ENCODE measurements at regions not wholly inside any gene's neighbourhood (a gene's known extent, or its start where the extent isn't known, plus 50 kb on each side); places are given as distances from the start of the nearest gene placed in this dataset.

DNA sequence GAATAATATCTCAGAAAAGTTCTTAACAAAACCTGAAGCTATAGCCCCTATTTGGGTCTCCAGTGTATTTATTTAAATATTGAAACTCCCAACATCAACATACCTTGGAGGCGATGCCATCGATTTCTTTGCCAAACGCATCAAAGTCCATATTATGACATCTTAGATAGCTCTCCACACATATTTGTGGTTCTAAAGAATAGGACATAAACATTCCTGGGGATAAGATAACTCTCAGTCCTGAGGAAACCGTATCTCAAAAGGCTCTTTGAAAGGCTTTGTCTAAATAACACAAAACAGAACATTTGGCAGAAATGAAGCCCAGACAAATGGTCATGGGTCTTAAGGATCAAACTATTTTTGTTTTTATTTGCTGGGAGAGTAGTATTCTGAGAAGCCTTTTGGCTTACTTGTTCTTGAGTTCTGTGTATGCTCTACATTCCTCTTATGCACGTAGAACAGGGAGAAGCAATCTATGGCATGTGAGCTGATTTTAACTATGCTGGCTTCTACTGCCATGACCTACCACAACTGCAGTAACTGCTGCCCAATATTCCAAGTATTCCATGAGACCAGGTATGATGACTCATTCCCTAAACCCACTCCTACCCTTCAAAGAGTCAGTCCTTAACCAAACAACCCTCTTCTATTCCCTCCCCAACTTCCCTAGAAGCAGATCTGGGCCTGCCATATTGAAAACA is 279.0 kb upstream of the ZFHX3 start:
- DNase-seq, result no peak

DNA sequence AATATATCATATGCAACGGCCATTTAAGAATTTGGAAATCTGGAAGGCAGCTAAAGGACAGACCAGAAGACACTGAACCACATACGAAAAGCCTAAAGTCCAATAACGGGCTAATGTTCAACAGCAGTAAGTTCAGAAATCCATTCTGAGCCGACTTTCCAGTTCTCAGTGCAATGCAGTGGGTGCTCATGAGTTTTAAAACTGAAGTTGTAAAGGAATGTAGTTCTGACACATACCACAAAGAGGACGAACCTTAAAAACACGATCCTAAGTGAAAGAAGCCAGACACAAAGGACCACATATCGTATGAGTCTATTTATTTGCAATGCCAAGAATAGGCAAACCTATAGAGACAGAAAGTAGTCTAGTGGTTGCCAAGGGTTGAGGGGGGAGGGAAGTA is 278.3 kb upstream of the ZFHX3 start:
- no peak for DNase-seq

DNA sequence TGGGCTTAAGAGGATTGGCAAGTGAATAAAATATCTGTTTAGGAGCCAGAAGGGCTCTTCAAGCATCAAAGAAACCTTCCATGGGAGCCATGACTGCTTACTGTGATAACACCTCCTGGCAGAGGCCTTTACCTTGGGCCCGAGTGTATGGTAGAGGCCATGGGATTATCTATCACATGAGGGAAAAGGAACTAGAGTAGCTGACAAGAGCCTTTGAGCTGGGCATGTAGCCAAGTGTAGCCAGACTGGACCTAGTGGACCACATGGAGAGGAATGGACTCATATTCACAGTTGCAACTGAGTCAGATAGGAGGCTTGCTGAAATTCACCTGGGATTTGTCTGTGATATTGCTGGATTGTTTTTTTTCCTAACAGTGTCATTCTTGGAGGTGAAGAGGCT is 276.0 kb upstream of the ZFHX3 start:
- DNase-seq, result no peak

DNA sequence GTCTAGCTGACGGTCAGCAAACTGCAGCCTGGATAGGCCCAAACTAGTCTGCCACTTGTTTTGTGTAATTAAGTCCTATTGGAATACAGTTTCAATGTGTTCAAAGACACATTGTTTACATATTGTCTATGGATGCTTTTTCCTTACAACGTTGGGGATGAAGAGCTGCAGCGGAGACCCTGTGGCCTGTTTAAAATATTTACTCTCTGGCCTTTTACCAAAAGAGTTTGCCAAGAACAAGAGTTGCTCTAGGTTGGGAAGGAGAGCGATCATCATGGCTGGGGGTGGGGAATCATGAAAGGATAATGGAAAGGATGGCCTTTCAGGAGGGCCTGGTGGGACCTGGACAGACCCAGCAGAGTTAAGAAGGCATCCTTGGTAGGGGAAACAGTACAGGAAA is 274.9 kb upstream of the ZFHX3 start:
- DNase-seq, result no peak

DNA sequence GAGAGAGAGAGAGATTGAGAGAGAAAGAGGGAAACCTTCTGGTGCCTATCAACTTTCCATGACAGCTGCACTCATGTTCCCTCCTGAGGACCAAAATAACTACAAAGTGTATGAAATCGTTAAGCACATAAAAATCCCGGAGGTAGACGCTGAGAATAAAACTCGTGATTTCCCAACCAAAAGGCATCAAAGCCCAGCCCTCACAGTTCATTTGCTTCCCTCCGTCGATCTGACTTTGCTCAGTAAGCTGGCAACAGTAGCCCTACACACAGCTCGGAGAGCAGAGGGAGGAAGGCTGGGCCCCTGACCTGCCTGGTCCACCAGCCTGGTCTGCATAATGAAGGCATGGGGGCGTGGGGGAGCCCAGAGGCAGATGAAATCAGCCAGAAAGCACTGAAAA is 273.9 kb upstream of the ZFHX3 start:
- no peak for DNase-seq

DNA sequence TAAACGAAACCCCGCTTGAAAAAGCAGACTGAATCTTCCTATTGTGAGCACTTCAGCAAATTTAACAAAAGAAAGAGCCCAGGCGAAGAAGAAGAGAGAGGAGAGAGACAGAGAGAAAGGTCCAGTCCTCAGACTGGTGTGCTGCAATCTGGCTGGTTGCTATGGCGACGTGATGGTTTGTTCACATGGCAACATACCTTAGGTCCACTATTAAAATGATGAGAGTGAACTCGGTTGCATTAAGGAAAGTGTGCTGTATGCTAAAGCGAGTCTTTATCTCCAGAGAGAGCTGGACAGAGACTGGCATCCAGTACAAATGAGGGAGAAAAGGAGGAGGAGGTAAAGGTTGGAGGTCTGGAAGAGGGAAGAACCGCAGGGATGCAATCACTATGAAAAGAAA is 271.8 kb upstream of the ZFHX3 start:
- DNase-seq, result no peak

DNA sequence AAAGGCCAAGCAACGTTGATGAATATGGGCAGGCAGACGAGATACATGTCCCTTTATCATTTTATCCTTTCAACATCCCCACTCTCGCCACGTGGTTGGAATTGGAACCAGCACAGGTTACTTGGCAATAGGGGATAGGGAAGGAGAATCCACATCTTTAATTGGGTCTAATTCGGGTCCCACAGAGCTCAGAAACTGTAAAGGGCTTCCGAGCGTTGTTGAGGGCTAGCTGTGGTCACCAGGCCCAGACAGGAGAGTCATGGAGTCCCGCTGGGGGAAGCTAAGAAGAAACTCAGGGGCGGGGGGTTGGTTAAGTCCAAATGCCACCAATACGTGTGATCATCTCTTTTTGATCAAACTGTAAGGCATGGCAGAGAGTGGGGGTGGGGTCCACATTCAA is 271.3 kb upstream of the ZFHX3 start:
- no peak for DNase-seq

DNA sequence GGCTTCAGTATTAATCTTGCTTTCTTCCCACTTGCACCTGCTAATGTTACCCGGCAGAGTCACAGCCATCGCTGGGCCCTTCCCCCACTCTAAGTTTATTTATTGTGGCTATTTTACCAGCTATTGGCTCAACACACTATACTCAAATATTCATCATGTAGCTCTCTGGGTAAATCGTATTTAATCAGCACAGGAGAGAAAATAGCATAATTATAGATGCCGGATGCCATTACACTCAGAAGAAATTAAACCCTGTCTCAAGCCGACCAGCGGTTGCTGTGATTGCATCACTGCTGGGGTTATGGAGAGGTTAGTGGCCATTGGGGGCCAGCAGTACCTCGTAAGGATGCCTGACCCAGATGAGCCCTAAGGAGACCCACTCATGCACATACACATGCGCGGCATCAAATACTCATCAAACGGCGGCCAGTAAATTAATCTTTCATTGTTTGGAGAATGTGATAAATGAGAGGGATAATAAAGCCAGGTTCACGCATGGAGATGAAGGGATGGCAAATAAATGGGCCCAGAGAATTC is 269.5 kb upstream of the ZFHX3 start:
- DNase-seq, result no peak

DNA sequence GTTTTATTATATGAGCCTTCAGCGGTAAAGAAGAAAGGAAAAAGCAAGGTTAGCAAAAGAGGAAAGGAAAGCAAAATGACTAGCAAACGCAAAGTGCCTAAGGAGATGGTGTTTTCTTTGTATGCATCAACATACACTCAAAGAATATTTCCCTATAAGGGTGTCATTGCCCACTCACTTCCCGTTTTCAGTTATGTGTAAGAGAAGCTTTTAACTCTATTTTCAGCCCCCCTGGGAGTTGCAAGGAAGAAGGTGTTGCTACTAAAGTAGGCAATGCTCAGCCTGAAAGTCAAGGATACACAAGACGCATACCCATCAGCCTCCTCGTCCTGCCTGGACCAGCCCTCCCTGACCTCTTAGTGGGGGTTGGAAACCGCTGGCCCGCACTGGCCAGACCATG is 267.7 kb upstream of the ZFHX3 start:
- no peak for DNase-seq

DNA sequence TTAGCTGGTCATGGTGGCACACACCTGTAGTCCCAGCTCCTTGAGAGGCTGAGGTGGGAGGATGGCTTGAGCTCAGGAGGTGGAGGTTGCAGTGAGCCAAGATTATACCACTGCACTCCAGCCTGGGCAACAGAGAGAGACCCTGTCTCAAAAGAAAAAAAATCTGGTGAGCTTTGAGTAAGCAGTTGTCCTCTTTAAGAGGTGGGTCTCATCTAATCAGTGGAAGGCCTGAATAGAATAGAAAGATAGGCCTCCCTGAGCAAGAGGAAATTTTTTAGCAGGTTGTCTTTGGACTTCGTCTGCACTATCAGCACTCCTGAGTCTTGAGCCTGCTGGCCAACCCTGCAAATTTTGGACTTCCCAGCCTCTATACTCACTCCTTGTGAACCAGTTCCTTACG is 266.0 kb upstream of the ZFHX3 start:
- DNase-seq, result no peak

DNA sequence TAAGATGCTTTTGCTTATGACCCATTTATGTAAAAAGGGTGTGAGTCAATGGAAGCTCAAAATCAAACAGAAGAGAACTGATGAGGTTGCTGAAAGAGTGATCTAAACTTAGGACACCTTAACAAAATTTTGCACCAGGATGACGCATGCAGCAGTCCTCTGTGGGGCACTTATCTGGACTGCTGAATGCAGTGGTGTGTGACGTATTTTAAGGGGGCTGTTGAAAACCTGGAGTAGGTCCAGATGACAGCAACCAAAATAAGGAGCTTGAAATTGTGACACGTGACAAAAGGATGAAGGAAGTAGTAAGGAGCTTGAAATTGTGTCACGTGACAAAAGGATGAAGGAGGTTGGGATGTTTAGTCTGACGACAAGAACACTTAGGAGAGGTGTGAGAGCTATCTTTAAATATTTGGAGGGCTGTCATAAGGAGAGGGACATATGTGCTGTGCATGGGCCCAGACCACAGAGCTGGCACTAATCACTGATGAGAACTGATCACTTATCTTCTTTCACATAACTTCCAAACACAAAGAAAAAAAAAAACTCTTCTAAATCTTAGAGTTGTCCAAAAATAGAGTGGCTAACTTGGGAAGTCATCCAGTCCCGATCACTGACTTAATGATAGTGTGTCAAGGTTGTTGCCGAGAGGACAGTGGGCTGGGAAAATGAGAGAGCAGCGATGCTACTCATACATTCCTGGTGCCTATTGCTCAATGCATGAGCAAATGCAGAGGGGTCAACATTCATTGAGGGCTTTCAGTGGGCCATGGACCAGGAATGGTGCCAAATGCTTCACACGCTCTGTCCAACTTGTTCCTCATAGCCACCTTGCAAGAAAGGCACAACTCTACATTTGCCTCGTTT is 264.2 kb upstream of the ZFHX3 start:
- DNase-seq, result no peak

DNA sequence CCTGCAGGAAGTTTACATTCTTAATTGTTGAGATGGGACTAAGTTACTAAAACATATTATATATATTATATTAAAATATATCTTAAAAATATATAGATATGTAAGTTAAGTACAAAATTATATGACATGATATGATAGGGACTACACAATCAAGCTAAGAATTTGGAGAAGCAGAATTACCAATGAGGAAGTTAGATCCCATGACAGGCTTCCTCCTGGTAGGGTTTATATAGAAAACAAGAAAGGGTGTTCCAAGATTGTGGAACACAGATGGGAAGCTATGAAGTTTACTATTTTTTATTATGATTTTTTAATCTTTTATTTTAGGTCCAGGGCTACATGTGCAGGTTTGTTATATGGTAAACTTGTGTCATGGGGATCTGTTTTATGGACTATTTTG is 260.8 kb upstream of the ZFHX3 start:
- DNase-seq, result no peak

DNA sequence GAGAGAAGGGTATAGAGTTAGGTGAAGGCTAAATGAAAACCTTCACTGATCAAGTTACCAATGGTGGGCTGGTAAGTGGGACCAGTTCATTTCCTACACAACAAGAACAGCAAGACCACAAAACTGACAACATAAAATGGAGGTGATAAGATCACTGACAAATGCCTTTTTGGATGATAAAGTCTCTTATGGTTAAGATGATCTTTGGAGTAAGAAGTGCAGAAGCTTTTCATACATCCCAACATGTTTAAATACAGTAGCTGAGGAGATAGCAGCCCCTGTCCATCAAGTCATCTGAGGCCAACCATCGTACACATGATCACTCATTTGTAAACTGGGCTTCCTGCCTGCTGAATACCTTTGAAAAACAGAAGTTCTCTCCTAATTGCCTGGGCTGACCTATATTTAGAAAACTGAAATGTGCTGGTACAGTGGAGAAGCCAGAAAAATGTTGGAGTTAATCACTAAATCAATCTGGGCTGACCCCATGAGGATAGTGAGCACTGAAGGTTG is 259.0 kb upstream of the ZFHX3 start:
- DNase-seq, result no peak

DNA sequence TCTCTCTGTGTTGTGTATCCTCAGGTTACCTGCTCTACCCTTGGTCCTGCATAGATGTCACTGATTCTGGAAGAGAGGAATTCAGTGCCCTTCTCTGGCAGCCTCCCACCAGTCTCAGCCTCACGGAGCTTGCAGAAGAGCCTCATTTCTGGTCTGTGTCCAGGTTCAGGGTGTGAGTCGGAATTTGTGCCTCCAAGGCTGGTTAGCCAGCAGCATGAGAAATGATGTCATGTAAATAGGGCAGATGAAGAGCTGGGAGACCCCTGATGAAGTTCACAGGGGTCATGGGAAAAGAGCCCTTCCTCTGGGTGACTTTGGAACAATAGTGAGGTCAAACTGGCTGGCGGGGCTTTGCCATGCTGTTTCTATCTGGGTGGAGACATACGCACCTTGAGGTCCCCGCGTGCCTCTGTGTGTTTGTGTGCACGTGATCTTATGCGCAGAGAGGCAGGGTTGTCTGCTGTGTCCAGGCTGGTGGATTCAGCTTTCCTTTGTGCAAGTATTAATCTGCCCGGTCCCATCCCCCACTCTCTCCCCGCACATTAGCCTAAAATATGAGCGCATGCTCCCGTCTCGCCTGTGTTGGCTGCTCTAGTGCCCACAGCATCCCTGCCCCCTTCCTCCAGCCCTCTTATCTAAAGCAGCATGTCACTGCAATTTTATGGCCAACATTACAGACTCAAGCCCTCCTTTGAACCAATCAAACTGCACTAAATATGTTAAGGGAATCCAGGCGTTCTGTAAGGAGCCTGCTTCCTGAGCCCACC is 256.3 kb upstream of the ZFHX3 start:
- DNase-seq, result no peak

DNA sequence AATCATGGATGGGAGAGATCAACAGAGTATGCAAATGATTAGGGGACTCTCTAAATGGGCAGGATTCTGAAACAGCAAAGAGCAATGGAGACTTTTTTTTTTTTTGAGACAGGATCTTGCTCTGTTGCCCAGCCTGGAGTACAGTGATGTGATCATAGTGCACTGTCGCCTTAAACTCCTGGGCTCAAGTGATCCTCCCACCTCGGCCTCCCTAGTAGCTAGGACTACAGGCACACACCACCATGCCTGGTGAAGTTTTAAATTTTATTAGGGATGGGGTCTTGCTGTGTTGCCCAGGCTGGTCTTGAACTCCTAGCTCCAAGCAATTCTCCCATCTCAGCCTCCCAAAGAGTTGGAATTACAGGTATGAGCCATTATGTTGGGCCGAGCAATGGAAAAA is 255.0 kb upstream of the ZFHX3 start:
- DNase-seq, result no peak

DNA sequence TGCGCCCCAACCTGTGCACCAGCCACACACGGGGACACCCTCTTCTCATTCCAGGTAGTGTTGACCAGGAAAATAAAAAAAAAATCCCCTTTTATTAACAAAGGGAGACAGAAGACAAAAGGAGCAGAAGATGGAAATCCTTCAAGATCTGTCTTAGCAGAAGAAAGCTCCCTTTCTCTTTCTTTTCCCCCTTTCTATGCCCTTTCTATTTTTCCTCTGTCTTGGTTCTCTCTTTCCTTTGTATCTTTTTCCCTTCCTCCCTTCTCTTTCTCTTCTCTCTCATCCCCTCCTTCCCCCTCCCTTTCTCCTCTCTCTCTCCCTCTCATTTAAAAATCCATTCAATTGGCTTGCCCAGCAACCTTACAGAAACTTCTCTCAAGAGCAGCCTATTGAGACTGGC is 254.1 kb upstream of the ZFHX3 start:
- DNase-seq, result no peak

DNA sequence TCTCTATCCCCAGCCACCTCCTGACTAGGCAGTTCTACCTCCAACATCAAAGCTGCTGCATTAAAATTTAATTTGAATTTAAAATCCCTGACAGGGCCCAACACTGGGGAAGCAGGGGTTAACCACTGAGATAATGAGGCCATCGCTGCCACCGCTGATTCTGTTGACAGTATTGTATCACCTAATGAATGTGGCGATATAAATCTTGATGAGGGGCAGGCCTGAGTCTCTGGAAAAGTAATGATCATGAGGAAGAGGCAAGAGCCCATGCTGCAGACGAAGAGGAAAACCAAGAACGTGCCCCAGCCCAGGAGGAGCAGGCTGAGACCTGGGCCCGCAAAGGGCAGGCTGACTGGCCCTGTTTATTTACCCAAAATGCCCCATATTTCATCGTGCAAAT is 251.4 kb upstream of the ZFHX3 start:
- no peak for DNase-seq

DNA sequence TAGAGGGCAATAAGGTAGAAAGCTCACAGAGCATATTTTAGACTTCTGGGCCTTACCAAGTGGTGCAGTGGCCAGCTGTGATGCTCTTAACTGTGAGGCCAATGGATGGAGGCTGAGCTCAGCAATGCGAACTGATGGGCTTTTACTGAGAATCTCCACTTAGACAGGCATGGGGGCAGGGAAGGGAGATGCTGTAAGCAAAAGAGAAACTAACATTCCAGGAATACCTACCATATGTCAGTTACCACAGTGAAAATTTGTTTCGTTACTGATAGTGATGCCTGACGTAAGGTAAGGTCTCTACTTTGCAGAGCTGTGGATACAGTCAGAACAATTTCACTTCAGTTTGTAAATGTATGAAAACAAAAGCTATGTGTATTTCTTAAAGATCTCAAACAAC is 250.6 kb upstream of the ZFHX3 start:
- no peak for DNase-seq

DNA sequence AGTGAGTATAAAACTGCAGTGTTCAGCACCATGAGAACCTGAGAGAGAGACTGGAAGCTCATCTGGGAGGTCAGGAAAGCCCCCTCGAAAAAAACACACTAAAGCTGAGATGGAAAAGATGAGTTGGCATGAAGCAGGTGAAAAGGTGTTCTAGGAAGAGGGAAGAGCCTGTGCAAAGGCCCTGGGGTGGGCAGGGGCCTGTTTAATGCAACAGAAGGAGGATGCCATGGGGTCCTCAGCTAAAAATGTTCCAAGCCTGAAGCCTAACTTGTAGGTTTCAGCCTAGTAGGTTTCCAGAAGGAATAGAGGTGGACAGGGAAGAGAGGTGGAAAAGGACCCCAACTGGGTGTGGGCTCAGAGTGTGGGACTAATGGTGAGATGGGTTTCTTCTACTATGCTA is 242.3 kb upstream of the ZFHX3 start:
- no peak for DNase-seq

DNA sequence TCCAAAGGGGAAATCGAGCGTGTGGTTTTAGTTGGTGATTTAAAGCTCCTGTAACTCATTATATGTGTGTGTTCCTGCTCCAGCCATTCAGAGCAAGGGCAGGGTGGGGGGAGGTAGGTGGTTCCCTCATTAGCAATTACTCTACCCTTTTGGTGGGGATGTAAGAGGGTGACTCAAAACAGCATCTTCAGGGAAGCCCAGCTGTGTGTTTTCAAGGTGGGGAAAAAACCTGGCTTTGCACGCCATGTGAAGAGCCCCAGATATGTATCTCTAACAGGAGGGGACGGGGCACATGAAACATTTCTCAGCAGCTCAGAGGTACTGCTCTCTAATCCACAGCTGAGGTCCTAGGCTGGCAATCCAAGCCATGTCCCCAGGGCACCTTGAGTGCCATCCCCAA is 241.3 kb upstream of the ZFHX3 start:
- no peak for DNase-seq

DNA sequence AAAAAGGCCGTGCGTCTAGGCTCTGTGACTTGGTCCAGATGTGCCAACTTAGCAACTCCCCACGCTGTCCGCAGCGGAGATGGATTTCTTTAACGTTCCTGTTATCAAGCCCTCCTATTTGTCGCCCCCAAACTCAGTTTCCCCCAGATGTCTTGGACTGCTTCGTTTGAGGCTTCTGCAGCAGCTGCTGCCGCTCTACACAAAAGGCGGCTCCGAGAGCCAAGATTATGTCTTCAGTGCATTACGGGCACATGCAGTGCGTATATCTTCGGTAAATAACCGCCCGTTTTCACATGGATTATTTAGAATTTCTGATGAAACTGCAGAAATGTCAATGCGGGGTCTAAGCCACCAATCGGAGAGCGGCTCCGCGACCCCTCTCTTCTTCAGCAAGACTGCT is 240.6 kb upstream of the ZFHX3 start:
- DNase-seq, result no peak

DNA sequence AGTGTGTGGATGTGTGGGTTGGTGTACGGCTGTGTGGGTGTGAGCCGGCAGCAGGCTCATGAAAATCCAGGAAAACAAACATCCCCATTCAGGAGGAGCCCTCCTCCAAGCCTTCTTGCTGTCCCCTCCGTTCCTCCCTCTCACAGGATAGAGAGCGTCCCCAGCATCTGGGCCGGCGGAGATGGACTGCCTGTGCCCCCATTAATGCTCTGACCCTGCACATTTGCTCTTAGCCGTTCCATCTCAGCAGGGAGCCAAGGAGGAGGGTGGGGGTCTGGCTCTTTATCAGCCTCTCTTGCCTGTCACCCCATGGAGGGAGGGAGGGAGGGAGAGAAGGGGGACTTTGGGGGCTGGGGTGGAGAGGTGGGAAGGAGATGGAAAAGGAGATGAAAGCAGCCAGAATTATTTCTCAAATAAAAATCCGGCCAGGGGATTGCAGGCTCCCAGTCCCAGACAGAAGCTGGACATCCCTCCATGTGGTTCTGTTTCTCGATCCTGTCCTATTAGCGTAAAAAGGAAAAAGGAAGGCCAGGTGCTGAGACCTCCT is 240.0 kb upstream of the ZFHX3 start:
- DNase-seq, result no peak

All from stimulated activated CD8-positive, alpha-beta memory T cell treated with anti-CD3 and anti-CD28 coated beads, Interleukin-4, amount 100 ng/mL, for 48 hours (primary cell).